Panc1 (cell line): ENCODE measurements at regions not wholly inside any gene's neighbourhood (a gene's known extent, or its start where the extent isn't known, plus 50 kb on each side); places are given as distances from the start of the nearest gene placed in this dataset.

Source experiments
- ATAC-seq: fragments of 200-7000 bp; cut with Tn5 transposase; 2 replicates; pipeline ENCODE4 v1.9.1; 2020; ENCODE audit warnings: mild to moderate bottlenecking, moderate library complexity
- BruUV-seq: library from RNA; stranded (reverse); fragments of 400-500 nt; replicated peaks from 2 replicates; lab custom pipeline; 2021; lab: Mats Ljungman, UMichigan
- CTCF ChIA-PET: fragments of 300-600 bp; sonication (Branson Sonifier 250); formaldehyde crosslinking; loops from one replicate; lab custom pipeline; 2022; ENCODE audit warnings: antibody characterized with exemption; lab: Charles Lee
- POLR2A ChIA-PET: fragments of 300-600 bp; sonication (Branson Sonifier 250); formaldehyde crosslinking; loops from one replicate; lab custom pipeline; 2022; ENCODE audit warnings: antibody characterized with exemption; lab: Charles Lee
- DNase-seq: peaks from one replicate; pipeline ENCODE4 v3.0.0-alpha.2; 2010; ENCODE audit warnings: low read depth, low spot score
- H3K27ac ChIP-seq: 2 replicates; pipeline ENCODE4 v1.5.1; 2011; ENCODE audit warnings: mild to moderate bottlenecking, low read length, inconsistent platforms
- H3K27me3 ChIP-seq: fragments of 200-500 bp; sonication (Bioruptor generic); 2 replicates; pipeline ENCODE4 v1.6.0; 2014; ENCODE audit warnings: low read length, inconsistent platforms; ENCODE audit not compliant: control insufficient read depth, insufficient read depth
- H3K36me3 ChIP-seq: fragments of 200-500 bp; sonication (Bioruptor generic); 2 replicates; pipeline ENCODE4 v1.5.1; 2014; ENCODE audit warnings: inconsistent platforms, mild to moderate bottlenecking, low read length, moderate library complexity; ENCODE audit not compliant: control insufficient read depth, insufficient read depth
- H3K4me1 ChIP-seq: 2 replicates; pipeline ENCODE4 v1.5.1; 2011; ENCODE audit warnings: inconsistent platforms, mild to moderate bottlenecking, low read length, moderate library complexity; ENCODE audit not compliant: control insufficient read depth, insufficient read depth
- H3K4me3 ChIP-seq, 2 experiments: 2 replicates each; pipeline ENCODE4 v1.5.1; 2011 to 2012; ENCODE audit warnings: low read depth in 2 of 2, low read length in 2 of 2, mild to moderate bottlenecking in 2 of 2, inconsistent platforms in 1 of 2, moderate library complexity in 1 of 2
- H3K9me3 ChIP-seq: fragments of 200-500 bp; sonication (Bioruptor generic); 2 replicates; pipeline ENCODE4 v1.5.1; 2014; ENCODE audit warnings: low read depth, mild to moderate bottlenecking, inconsistent platforms, low read length, moderate library complexity; ENCODE audit not compliant: control insufficient read depth, insufficient read depth
- CTCF ChIP-seq: fragments of 450-650 bp; IDR thresholded peaks from 2 replicates; pipeline ENCODE4 v1.5.1; 2017; ENCODE audit warnings: mild to moderate bottlenecking
- POLR2AphosphoS5 ChIP-seq: IDR thresholded peaks from 2 replicates; pipeline ENCODE4 v1.6.1; 2012; ENCODE audit warnings: mild to moderate bottlenecking, low read depth, low read length, moderate library complexity
- REST ChIP-seq, 2 experiments: IDR thresholded peaks; 2 replicates each; pipeline ENCODE4 v1.6.1; 2011 to 2012; ENCODE audit warnings: low read depth in 2 of 2, control low read depth in 1 of 2, low read length in 1 of 2, mild to moderate bottlenecking in 1 of 2, moderate library complexity in 1 of 2; ENCODE audit not compliant: insufficient read depth in 1 of 2
- SIN3A ChIP-seq: IDR thresholded peaks from 2 replicates; pipeline ENCODE4 v1.6.1; 2012; ENCODE audit warnings: low read depth, mild to moderate bottlenecking, low read length, moderate library complexity, borderline replicate concordance; ENCODE audit not compliant: insufficient read depth
- TCF7L2 ChIP-seq: IDR thresholded peaks from 2 replicates; pipeline ENCODE4 v1.6.1; 2011; ENCODE audit warnings: mild to moderate bottlenecking, low read depth, low read length, inconsistent platforms
- in situ Hi-C: cut with HindIII; loops from 2 replicates; pipeline ENCODE4 v1.10.0; 2016; ENCODE audit warnings: low sequenced_read_pairs, low pct_unique_long_range_greater_than_20kb
- intact Hi-C: fragments of 100-400 bp; cut with micrococcal nuclease; formaldehyde crosslinking; loops from one replicate; pipeline ENCODE4 v1.10.0; 2022; ENCODE audit not compliant: unreplicated experiment

GRCh38 chr1:38326856-38327255 is 280.3 kb upstream of the POU3F1 start:
- intact Hi-C loops, result no loop called here
- POLR2A ChIA-PET, result no interaction called here
- H3K4me3 ChIP-seq, result no peak overlapping the region
- no peaks in the 10 kb centered on the region for H3K4me1 ChIP-seq
- H3K36me3 ChIP-seq, result no peaks in the 10 kb centered on the region
- no peaks in the 10 kb centered on the region for H3K9me3 ChIP-seq
- H3K27me3 ChIP-seq, result peaks cover 11% of the 10 kb centered on the region
- TF ChIP-seq POLR2AphosphoS5 (no peak), REST (IDR thresholded peaks at IDR 0.05; ENCODE audit: insufficient read depth in 1 of 2, low read depth in 2 of 2, low read length in 1 of 2) (no peak), TCF7L2 (no peak), SIN3A (no peak), CTCF (no peak)
- no TSS peak for BruUV-seq
- in situ Hi-C loops, result no loop called here
- CTCF ChIA-PET, result interaction anchor here (0.6 kb wide), 1 partner anchor 451 kb away, joined by 7 read pairs; no protein-coding TSS in a partner anchor
- DNase-seq (no peak), ATAC-seq (no peak)
- no peak overlapping the region for H3K27ac ChIP-seq

- ChIA-PET POLR2A (no interaction called here), CTCF (no interaction called here)
- no peak overlapping the region for H3K4me3 ChIP-seq
- no peak for ATAC-seq
- no peaks in the 10 kb centered on the region for H3K4me1 ChIP-seq
- H3K9me3 ChIP-seq, result no peaks in the 10 kb centered on the region
- no TSS peak for BruUV-seq
- TF ChIP-seq CTCF (no peak), REST (IDR thresholded peaks at IDR 0.05; ENCODE audit: insufficient read depth in 1 of 2, low read depth in 2 of 2, low read length in 1 of 2) (no peak), SIN3A (no peak), TCF7L2 (no peak), POLR2AphosphoS5 (no peak)
- no peak overlapping the region for H3K27ac ChIP-seq
- no peaks in the 10 kb centered on the region for H3K36me3 ChIP-seq
- H3K27me3 ChIP-seq, result peaks cover 16% of the 10 kb centered on the region
- in situ Hi-C loops (no loop called here), intact Hi-C loops (no loop called here)
- DNase-seq, result no peak
These were observed 279.5 kb upstream of the POU3F1 start for GRCh38 chr1:38326135-38326534.
